ENCODE measurements at regions not wholly inside any gene's neighbourhood (a gene's known extent, or its start where the extent isn't known, plus 50 kb on each side); places are given as distances from the start of the nearest gene placed in this dataset.
"Not testable (repeated sequence)": the region's sequence is repeated elsewhere in the genome, so short reads cannot be mapped to it uniquely, and the experiment has no call there.

GRCh38 chr6:120431841-120432240 is 902.4 kb downstream of the TBC1D32 start:
- no peak for DNase-seq (ENCODE audit: low read depth)
- no peak overlapping the region for H3K4me3 ChIP-seq (ENCODE audit: low read depth, low read length)

DNA sequence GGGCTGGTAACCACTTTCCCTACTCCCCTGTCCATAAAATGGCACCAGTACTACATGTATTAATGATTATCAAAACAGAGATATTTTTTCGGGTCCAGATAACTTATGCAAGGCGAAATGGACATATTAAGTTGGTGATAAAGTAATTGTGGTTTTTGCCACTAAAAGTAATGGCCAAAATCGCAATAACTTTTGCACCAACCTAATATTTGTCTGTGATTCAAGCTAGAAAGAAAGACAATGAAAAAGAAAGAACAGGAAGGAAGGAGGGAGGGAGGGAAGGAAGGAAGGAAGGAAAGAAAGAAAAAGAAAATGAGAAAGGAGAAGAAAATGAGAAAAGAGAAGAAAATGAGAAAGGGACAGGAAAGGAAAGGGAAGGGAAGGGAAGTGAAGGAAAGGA is 922.9 kb downstream of the TBC1D32 start:
- H3K4me3 ChIP-seq (ENCODE audit: low read depth, low read length): no peak overlapping the region
- DNase-seq (ENCODE audit: low read depth): no peak

DNA sequence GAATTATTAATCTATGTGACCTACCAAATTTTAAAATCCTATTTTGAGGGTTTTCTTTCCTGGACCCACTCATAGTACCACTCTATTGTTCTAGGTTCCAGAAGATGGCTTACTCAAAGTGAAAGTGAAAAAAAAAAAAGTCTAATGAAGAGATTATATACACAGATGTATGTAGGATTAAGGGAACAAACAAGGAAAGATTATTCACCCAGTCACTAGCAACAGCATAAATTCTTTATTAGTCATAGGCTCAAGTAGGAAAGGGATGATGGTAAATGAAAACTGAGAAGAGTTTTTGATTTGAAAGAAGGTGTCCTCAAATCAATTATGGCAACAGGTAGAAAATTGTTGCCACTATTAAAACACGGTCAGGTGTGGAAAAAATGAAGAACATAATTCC is 923.7 kb downstream of the TBC1D32 start:
- DNase-seq (ENCODE audit: low read depth): no peak
- H3K4me3 ChIP-seq (ENCODE audit: low read depth, low read length): no peak overlapping the region

GRCh38 chr6:120407696-120408095 is 926.6 kb downstream of the TBC1D32 start:
- no peak overlapping the region for H3K4me3 ChIP-seq (ENCODE audit: low read depth, low read length)
- no peak for DNase-seq (ENCODE audit: low read depth)

DNA sequence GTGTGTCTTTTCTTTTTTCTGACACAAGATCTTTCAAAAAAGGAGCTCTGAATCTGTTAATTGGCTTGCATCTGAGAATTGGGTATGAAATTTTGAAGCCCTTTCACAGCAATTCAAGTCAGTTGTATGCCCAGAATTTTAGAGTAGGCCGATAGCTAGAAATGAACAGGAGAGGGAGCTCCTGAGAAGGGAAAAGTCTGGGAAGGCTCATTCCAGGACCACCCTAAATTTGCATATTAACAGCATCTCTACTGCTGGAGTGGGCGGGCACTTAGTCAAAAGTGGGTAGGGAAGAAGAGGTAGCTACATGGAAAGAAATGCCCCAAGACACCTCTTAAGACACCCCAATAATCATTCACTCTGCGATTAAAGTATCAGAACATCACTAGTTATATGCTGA is 928.3 kb downstream of the TBC1D32 start:
- no peak for DNase-seq (ENCODE audit: low read depth)
- H3K4me3 ChIP-seq (ENCODE audit: low read depth, low read length): no peak overlapping the region

DNA sequence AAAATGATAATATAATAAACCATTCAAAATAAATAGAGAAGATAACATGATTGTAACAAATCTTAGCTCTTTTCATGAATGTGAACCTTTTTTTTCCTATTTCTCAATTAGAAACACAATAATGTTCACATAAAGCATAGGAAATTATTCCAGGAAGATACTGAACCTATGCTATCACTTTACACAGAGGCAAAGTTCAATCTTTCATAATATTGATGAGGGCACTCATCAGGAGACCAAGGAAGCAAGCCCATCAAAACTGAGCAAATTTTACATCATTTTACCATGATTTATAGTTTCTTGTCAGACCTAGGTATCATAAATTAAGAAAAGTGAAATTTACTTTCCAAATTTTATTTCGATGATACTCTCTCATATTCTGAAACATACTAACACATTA is 938.5 kb downstream of the TBC1D32 start:
- H3K4me3 ChIP-seq (ENCODE audit: low read depth, low read length): no peak overlapping the region

GRCh38 chr6:120395330-120395729 is 939.0 kb downstream of the TBC1D32 start:
- no peak overlapping the region for H3K4me3 ChIP-seq (ENCODE audit: low read depth, low read length)
- no peak for DNase-seq (ENCODE audit: low read depth)

More for the DNA sequence above, 938.5 kb downstream of the TBC1D32 start:
- DNase-seq (ENCODE audit: low read depth): no peak

- no peak overlapping the region for H3K4me3 ChIP-seq (ENCODE audit: low read depth, low read length)
- no peak for DNase-seq (ENCODE audit: low read depth)
Observed at GRCh38 chr6:120392941-120393340, 941.3 kb downstream of the TBC1D32 start.

- no peak overlapping the region for H3K4me3 ChIP-seq (ENCODE audit: low read depth, low read length)
- DNase-seq (ENCODE audit: low read depth): peak; percentile 19
Observed at GRCh38 chr6:120384671-120385070, 949.6 kb downstream of the TBC1D32 start.

DNA sequence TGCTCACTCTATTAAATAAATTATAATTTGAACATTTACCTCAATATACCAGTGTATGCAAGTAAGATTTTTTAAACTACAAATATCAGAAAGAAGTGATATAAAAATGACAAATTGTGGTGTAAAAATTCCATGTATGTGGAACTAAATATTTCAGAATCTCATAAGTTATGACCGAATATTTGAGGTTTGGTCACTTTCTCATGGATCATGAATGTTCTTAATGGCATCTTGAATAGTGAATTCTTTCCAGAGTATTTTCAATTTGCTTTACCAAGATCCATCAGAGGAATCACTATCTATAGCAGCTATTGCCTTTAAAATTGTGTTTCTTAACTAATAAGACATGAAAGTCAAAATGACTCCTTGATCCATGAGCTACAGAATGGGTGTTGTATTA is 950.6 kb downstream of the TBC1D32 start:
- no peak for DNase-seq (ENCODE audit: low read depth)
- H3K4me3 ChIP-seq (ENCODE audit: low read depth, low read length): no peak overlapping the region

DNA sequence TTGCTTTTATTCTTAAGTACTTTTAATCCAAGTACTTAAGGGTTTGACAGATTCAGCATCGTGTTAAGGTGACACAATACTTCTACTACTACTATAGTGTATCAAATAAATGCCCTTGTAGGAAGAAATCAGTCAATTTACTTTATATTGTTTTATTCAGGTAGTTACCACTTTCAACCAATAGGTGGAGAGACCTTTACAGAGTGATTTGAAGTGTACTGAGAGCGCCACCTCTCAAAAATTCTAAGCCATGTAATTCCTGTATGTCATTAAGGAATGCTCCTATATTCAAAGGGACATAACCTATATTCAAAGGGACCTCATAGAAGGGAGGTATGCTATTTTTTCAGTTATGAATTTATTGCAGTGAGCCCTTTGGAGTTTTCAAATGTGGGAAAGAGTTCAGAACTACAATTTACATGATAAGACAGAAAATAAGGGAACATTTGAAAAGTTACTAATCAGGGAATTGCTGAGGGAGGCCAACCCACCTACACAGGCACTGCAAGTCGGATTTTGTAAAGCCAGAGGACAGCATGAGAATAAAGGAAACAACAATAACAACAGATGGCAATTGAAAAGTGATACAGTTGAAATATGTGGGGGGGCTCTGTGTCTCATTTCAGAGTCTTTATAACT is 955.6 kb downstream of the TBC1D32 start:
- no peak overlapping the region for H3K4me3 ChIP-seq (ENCODE audit: low read depth, low read length)
- no peak for DNase-seq (ENCODE audit: low read depth)

GRCh38 chr6:120373185-120373584 is 961.1 kb downstream of the TBC1D32 start:
- DNase-seq (ENCODE audit: low read depth): no peak
- no peak overlapping the region for H3K4me3 ChIP-seq (ENCODE audit: low read depth, low read length)

DNA sequence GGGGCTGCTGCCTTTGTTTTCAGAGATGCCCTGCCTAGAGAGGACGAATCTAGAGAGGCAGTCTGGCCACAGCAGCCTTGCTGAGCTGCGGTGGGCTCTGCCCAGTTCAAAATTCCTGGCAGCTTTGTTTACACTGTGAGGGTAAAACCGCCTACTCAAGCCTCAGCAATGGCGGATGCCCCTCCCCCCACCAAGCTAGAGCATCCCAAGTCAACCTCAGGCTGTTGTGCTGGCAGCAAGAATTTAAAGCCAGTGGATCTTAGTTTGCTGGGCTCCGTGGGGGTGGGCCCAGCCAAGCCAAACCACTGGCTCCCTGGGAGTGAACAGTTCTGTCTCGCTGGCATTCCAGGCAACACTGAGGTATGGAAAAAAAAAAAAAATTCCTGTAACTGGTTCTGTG is 970.9 kb downstream of the TBC1D32 start:
- H3K4me3 ChIP-seq (ENCODE audit: low read depth, low read length): no peak overlapping the region
- no peak for DNase-seq (ENCODE audit: low read depth)

- not testable (repeated sequence) for DNase-seq (ENCODE audit: low read depth); H3K4me3 ChIP-seq (ENCODE audit: low read depth, low read length)
Observed at GRCh38 chr6:120358535-120358934, 975.7 kb downstream of the TBC1D32 start.

DNA sequence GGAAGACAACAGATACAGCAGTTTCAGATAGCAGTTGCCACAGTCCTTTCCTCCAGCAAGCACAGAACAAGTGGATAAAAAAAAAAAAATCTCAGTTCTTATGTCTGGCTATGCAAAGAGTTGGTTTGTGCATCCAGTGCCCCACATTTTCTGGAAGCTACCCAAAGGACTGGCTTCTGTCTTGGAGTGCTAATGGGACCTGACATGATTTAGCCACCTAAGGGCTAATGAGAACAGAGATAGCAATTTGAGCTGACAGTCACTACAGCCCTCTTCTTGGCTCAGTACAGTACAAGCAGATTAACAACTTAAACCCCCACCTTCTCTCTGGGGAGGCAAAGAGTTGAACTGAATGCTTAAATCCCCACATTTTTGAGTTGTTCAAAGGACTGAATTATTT is 976.8 kb downstream of the TBC1D32 start:
- no peak overlapping the region for H3K4me3 ChIP-seq (ENCODE audit: low read depth, low read length)
- DNase-seq (ENCODE audit: low read depth): no peak

GRCh38 chr6:120355822-120356221 is 978.5 kb downstream of the TBC1D32 start:
- peak; percentile 10 for DNase-seq (ENCODE audit: low read depth)
- H3K4me3 ChIP-seq (ENCODE audit: low read depth, low read length): no peak overlapping the region

DNA sequence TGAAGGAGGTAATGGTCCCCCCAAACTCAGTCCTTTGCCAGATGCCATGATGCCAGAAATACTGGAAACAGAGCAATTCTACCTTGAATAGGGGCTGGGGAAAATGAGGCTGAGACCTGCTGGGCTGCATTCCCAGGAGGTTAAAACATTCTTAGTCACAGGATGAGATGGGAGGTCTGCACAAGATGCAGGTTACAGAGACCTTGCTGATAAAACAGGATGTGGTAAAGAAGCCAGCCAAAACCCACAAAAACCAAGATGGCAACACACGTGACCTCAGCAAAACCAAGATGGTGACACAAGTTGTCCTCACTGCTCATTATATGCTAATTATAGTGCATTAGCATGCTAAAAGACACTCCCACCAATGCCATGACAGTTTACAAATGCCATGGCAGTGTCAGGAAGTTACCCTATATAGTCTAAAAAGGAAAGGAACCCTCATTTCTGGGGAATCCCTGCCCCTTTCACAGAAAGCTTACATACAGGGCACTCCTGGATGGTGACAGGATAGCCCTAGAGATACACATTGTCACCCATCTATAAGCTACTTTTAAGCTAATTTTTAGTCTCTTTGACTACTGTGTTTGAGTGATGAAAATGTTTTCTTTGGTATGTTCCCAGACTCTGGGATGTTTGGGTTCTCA is 979.7 kb downstream of the TBC1D32 start:
- DNase-seq (ENCODE audit: low read depth): no peak

DNA sequence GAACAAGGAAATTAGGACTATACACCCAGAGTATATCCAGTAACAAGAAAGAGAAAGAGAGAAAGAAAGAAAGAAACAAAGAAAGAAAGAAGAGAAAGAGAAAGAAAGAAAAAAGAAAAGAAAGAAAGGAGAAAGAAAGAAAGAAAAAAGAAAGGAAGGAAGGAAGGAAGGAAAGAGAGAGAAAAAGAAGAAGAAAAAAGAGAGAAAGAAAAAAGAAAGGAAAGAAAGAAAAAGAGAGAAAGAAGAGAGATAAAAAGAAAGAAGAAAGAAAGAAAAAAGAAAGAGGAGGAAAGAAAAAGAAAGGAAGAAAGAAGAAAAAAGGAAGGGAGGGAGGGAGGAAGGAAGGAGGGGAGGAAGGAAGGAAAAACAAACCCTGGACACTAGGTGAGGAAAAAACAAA is 981.8 kb downstream of the TBC1D32 start:
- no peak overlapping the region for H3K4me3 ChIP-seq (ENCODE audit: low read depth, low read length)
- no peak for DNase-seq (ENCODE audit: low read depth)

More for the DNA sequence above, 979.7 kb downstream of the TBC1D32 start:
- H3K4me3 ChIP-seq (ENCODE audit: low read depth, low read length): no peak overlapping the region

- no peak for DNase-seq (ENCODE audit: low read depth)
- H3K4me3 ChIP-seq (ENCODE audit: low read depth, low read length): no peak overlapping the region
Observed at GRCh38 chr6:120348926-120349325, 985.4 kb downstream of the TBC1D32 start.

DNA sequence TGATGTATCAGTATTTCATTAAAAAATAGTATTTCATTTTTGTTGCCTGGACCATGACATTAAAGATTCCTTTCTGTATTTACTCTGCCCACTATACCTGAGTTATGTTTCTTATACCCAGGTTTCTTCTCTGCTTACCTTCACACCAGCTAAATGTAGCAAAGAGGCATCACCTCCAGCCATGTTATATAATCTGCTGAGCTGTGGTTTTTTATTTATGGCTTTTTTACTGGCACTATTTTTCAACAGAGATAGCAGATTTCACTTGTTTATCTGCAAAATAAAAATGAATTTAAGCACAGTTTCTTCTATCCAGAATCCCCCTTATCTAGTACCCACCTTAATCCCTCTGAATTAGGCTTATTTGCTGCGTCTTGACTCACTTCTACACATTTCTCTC is 979.0 kb upstream of the MAN1A1 start:
- no peak overlapping the region for H3K4me3 ChIP-seq (ENCODE audit: low read depth, low read length)
- DNase-seq (ENCODE audit: low read depth): no peak

DNA sequence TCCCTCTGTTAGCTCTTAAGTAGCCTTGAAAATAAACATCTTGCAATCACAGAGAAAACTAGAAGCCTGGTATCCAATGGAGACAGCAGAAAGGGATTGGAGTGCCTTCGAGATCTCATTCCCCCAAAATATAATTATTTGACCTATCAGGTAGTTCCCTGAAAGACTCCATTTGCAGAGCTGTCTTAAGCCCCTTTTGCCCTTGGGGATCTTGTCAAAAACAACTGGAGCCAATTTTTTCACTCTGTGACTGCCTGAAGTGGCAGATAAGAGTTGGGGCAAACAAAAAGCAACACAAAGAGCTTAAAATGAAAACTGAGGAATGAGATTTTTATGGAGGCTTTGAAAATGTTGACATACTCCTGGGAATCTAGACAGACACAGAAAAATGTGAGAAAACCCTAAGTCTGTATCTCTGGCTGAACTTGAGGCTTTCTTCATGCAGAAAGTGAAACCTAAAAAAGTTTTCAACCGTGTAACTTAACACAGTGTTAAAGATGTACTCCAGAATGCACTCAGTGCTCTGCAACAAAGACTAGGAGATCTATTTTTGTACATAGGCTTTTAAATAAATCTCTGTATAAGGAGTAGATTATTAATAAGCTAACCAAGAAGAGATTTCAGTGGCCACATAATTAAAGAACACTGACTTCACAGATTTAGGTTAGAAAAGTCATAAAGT is 971.1 kb upstream of the MAN1A1 start:
- no peak for DNase-seq (ENCODE audit: low read depth)
- H3K4me3 ChIP-seq (ENCODE audit: low read depth, low read length): no peak overlapping the region
